Body of pancreas (tissue), 4 donors: ENCODE measurements at regions not wholly inside any gene's neighbourhood (a gene's known extent, or its start where the extent isn't known, plus 50 kb on each side); places are given as distances from the start of the nearest gene placed in this dataset.

Experiments
- ATAC-seq: fragments of 150-250 bp; one replicate; pipeline ENCODE4 v1.9.1; 2016
- DNase-seq, 4 donors: peaks; one replicate each; pipeline ENCODE4 v3.0.0-alpha.2; 2019
- H3K27ac ChIP-seq, 4 donors: fragments of 200-600 bp; sonication (generic); 1 replicate in 3 of 4; 2 replicates in 1 of 4; pipeline versions ENCODE4 v1.5.1 to v1.6.1; 2016 to 2019; ENCODE audit warnings: mild to moderate bottlenecking in 1 of 4, mixed read lengths in 1 of 4, moderate library complexity in 1 of 4
- H3K27me3 ChIP-seq, 2 donors: fragments of 200-600 bp; sonication (generic); one replicate each; pipeline ENCODE4 v1.6.0; 2016; ENCODE audit warnings: mild to moderate bottlenecking in 1 of 2
- H3K36me3 ChIP-seq, 2 donors: fragments of 200-600 bp; sonication (generic); replicated peaks in 1 of 2; 2 replicates each; pipeline ENCODE4 v1.5.1; 2016; ENCODE audit warnings: low read depth in 2 of 2; ENCODE audit not compliant: insufficient read depth in 1 of 2
- H3K4me1 ChIP-seq: fragments of 200-600 bp; sonication (generic); one replicate; pipeline ENCODE4 v1.6.0; 2016
- H3K4me3 ChIP-seq, 2 donors: fragments of 200-600 bp; sonication (generic); 1 replicate in 1 of 2; 2 replicates in 1 of 2; pipeline ENCODE4 v1.5.1; 2016 to 2019
- H3K9me3 ChIP-seq, 3 donors: fragments of 200-600 bp; sonication (generic); 1 replicate in 2 of 3; 2 replicates in 1 of 3; pipeline ENCODE4 v1.5.1; 2016
- CTCF ChIP-seq, 7 experiments: fragments of 450-650 bp in 4 of 7; fragments of 200-600 bp in 3 of 7; sonication (generic) in 3 of 7; IDR thresholded peaks; one replicate each; pipeline ENCODE4 v1.5.1; 2016 to 2019; ENCODE audit warnings: antibody characterized with exemption in 7 of 7
- POLR2A ChIP-seq, 3 donors: fragments of 450-650 bp; IDR thresholded peaks; one replicate each; pipeline ENCODE4 v1.6.1; 2016; ENCODE audit warnings: antibody characterized with exemption in 3 of 3, mild to moderate bottlenecking in 2 of 3
- WGBS, 2 donors: methylation state at CpG; one replicate each; pipeline ENCODE4 v1.1.5; 2017; 5-methylcytosine and 5-hydroxymethylcytosine counted together
- intact Hi-C: fragments of 100-400 bp; cut with DNase I; formaldehyde crosslinking; loops from one replicate; pipeline ENCODE4 v1.15.1; 2023

- H3K36me3 ChIP-seq = no peaks in the 10 kb centered on the region
- intact Hi-C loops = no loop called here
- H3K4me1 ChIP-seq = peaks cover 8% of the 10 kb centered on the region
- H3K27ac ChIP-seq = no peak overlapping the region
- no peak for TF ChIP-seq POLR2A (IDR thresholded peaks at IDR 0.05)
- 38 to 54% methylated on average over 9 of the region's 9 CpGs for WGBS, 2 donors
- H3K4me3 ChIP-seq = no peak overlapping the region
- DNase-seq = no peak
- ATAC-seq = no peak
- H3K27me3 ChIP-seq = no peaks in the 10 kb centered on the region
- H3K9me3 ChIP-seq = peaks cover 0 to 5% (median 0%) of the 10 kb centered on the region in 3 donors
These were observed 190.7 kb upstream of the RUNX1 start for GRCh38 chr21:35239811-35240219.

GRCh38 chr21:35238119-35238518 lies 189.0 kb upstream of the RUNX1 start:
- no peak for TF ChIP-seq POLR2A (IDR thresholded peaks at IDR 0.05)
- no peak for TF ChIP-seq CTCF (IDR thresholded peaks at IDR 0.05)
- H3K27me3 ChIP-seq = peaks cover 0 to 4% of the 10 kb centered on the region in 2 donors
- no peaks in the 10 kb centered on the region for H3K4me1 ChIP-seq
- ATAC-seq (no peak), DNase-seq (no peak)
- intact Hi-C loops = no loop called here
- H3K36me3 ChIP-seq = no peaks in the 10 kb centered on the region
- H3K27ac ChIP-seq = no peak overlapping the region
- WGBS, 2 donors = 78 to 82% methylated on average over 2 of the region's 2 CpGs
- peaks cover 0 to 5% (median 0%) of the 10 kb centered on the region in 3 donors for H3K9me3 ChIP-seq
- no peak overlapping the region for H3K4me3 ChIP-seq

- DNase-seq (no peak), ATAC-seq (no peak)
- H3K4me1 ChIP-seq = no peaks in the 10 kb centered on the region
- intact Hi-C loops = no loop called here
- H3K27ac ChIP-seq = no peak overlapping the region
- WGBS, 2 donors = 51 to 53% methylated on average over 2 of the region's 2 CpGs
- H3K36me3 ChIP-seq = no peaks in the 10 kb centered on the region
- no peak for TF ChIP-seq CTCF (IDR thresholded peaks at IDR 0.05)
- TF ChIP-seq POLR2A (IDR thresholded peaks at IDR 0.05) = no peak
- H3K4me3 ChIP-seq = no peak overlapping the region
- H3K27me3 ChIP-seq = peaks cover 0 to 4% of the 10 kb centered on the region in 2 donors
- peaks cover 0 to 5% (median 0%) of the 10 kb centered on the region in 3 donors for H3K9me3 ChIP-seq
These were observed 188.2 kb upstream of the RUNX1 start for GRCh38 chr21:35237287-35237686.

- H3K4me3 ChIP-seq = no peak overlapping the region
- TF ChIP-seq POLR2A (IDR thresholded peaks at IDR 0.05) (no peak), CTCF (IDR thresholded peaks at IDR 0.05) (no peak)
- no peak overlapping the region for H3K27ac ChIP-seq
- WGBS, 2 donors = 73 to 90% methylated on average over 1 of the region's 1 CpG
- peaks cover 0 to 4% of the 10 kb centered on the region in 2 donors for H3K27me3 ChIP-seq
- no peak for ATAC-seq
- DNase-seq = no peak
- H3K4me1 ChIP-seq = no peaks in the 10 kb centered on the region
- intact Hi-C loops = no loop called here
- H3K36me3 ChIP-seq = no peaks in the 10 kb centered on the region
- peaks cover 0 to 5% (median 0%) of the 10 kb centered on the region in 3 donors for H3K9me3 ChIP-seq
These were observed 187.0 kb upstream of the RUNX1 start for GRCh38 chr21:35236090-35236489.

- peaks cover 0 to 5% (median 0%) of the 10 kb centered on the region in 3 donors for H3K9me3 ChIP-seq
- no peaks in the 10 kb centered on the region for H3K4me1 ChIP-seq
- intact Hi-C loops = no loop called here
- H3K4me3 ChIP-seq = no peak overlapping the region
- TF ChIP-seq POLR2A (IDR thresholded peaks at IDR 0.05) (no peak), CTCF (IDR thresholded peaks at IDR 0.05) (no peak)
- 54 to 64% methylated on average over 5 of the region's 5 CpGs for WGBS, 2 donors
- no peak for ATAC-seq
- no peak for DNase-seq
- H3K27me3 ChIP-seq = peaks cover 0 to 4% of the 10 kb centered on the region in 2 donors
- H3K27ac ChIP-seq = no peak overlapping the region
- H3K36me3 ChIP-seq = no peaks in the 10 kb centered on the region
These were observed 185.6 kb upstream of the RUNX1 start for GRCh38 chr21:35234725-35235124.
